ENCODE measurements at regions not wholly inside any gene's neighbourhood (a gene's known extent, or its start where the extent isn't known, plus 50 kb on each side); places are given as distances from the start of the nearest gene placed in this dataset.

DNA sequence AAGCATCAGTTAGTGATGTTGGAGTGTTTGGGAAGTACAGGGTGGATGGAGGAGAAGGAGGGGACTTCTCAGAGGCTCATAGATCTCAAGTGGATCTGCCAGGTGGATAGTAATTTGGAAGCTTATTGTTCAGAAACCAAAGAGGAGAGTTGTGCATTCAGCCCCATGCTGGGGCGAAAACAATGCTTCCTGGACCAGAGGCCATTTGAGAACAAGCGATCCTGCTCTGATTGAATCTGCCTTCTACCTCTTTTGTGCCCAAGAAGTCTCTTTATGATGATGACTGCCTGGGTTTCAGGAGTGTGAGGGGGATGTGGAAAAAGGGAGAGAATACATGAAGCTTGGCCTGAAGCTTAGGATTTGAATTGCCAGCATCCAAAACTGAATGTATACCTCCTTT lies 110.8 kb upstream of the SRRM4 start:
- no peak overlapping the region for H3K9ac ChIP-seq (ENCODE audit: insufficient read depth, low read length)
- H3K4me1 ChIP-seq (ENCODE audit: control insufficient read depth, extremely low read depth, insufficient read depth, low read length): no peaks in the 10 kb centered on the region
- H3K27me3 ChIP-seq (ENCODE audit: control insufficient read depth, insufficient read depth, low read length): no peaks in the 10 kb centered on the region
- TF ChIP-seq, protein P1, sequence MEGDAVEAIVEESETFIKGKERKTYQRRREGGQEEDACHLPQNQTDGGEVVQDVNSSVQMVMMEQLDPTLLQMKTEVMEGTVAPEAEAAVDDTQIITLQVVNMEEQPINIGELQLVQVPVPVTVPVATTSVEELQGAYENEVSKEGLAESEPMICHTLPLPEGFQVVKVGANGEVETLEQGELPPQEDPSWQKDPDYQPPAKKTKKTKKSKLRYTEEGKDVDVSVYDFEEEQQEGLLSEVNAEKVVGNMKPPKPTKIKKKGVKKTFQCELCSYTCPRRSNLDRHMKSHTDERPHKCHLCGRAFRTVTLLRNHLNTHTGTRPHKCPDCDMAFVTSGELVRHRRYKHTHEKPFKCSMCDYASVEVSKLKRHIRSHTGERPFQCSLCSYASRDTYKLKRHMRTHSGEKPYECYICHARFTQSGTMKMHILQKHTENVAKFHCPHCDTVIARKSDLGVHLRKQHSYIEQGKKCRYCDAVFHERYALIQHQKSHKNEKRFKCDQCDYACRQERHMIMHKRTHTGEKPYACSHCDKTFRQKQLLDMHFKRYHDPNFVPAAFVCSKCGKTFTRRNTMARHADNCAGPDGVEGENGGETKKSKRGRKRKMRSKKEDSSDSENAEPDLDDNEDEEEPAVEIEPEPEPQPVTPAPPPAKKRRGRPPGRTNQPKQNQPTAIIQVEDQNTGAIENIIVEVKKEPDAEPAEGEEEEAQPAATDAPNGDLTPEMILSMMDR (conservative IDR thresholded peaks at IDR 0.05 in 1 of 2, IDR thresholded peaks at IDR 0.05 in 1 of 2; ENCODE audit: low read depth in 1 of 2, low read length in 2 of 2): no peak
- no peak for TF ChIP-seq EZH2 (IDR thresholded peaks at IDR 0.05; ENCODE audit: low read length, missing control alignments)
- no peak overlapping the region for H3K4me3 ChIP-seq (replicated peaks in 1 of 4; ENCODE audit: control extremely low read depth in 1 of 4, insufficient read depth in 1 of 4, low read depth in 3 of 4, low read length in 4 of 4)
- no peaks in the 10 kb centered on the region for H3K36me3 ChIP-seq (ENCODE audit: control insufficient read depth, insufficient read depth, low read length)
- no peaks in the 10 kb centered on the region for H4K20me1 ChIP-seq (ENCODE audit: control insufficient read depth, extremely low read depth, insufficient read depth, low read length)
- no peaks in the 10 kb centered on the region for H3K9me3 ChIP-seq (ENCODE audit: control insufficient read depth, insufficient read depth, low read depth, low read length)
- H3K27ac ChIP-seq (ENCODE audit: insufficient read depth, low read length): no peak overlapping the region
- no peak for DNase-seq (ENCODE audit: low read depth in 2 of 2)
- no peak overlapping the region for H2AFZ ChIP-seq (ENCODE audit: low read length)
- H3K4me2 ChIP-seq (ENCODE audit: extremely low read depth, insufficient read depth, low read length): no peak overlapping the region
- H3K79me2 ChIP-seq (ENCODE audit: control insufficient read depth, insufficient read depth, low read length): no peaks in the 10 kb centered on the region

DNA sequence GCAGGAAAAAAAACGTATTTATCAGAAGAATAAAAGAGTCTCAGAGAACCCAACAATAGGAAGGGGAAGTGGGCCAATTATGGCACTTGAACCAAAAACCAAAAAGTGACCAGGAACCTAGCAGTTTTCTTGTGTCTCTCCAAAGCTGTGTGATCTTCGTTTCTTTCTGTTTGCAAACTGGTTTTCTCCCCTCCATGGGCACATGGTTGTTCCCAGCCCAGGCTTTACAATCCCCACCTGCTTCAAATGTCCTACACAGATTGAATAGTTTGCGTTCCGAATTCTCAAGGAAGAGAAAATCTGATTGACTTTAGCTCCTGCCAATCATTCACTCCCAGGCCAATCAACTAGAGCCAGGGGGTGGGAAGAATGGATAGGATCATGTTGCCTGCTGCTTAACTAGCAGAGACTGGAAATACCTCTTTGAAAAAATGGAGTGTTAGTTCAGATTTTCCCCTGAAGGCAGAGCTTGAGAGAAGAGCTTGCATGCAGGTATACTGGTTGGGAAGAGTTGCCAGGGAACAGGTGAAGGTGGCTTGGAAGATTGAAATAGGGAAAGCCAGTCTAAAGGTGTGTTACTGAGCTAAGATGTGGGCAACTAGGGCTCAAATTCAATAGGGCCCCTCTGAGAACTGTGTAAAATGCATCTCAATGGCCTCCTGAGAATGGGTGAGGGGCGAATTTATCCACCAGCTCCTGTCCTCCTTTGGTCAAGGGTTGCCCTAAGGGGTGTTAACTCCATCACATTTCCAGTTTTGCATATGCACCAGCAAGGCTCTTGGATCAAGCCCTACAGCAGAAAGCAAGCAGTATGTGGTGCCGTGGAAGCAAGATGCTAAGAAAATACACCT lies 106.4 kb upstream of the SRRM4 start:
- Histone ChIP-seq H3K4me3 (replicated peaks in 1 of 4; ENCODE audit: control extremely low read depth in 1 of 4, insufficient read depth in 1 of 4, low read depth in 3 of 4, low read length in 4 of 4) (no peak overlapping the region), H3K9ac (ENCODE audit: insufficient read depth, low read length) (no peak overlapping the region), H3K27ac (ENCODE audit: insufficient read depth, low read length) (no peak overlapping the region), H2AFZ (ENCODE audit: low read length) (no peak overlapping the region), H4K20me1 (ENCODE audit: control insufficient read depth, extremely low read depth, insufficient read depth, low read length) (no peaks in the 10 kb centered on the region), H3K27me3 (ENCODE audit: control insufficient read depth, insufficient read depth, low read length) (no peaks in the 10 kb centered on the region), H3K36me3 (ENCODE audit: control insufficient read depth, insufficient read depth, low read length) (no peaks in the 10 kb centered on the region), H3K4me1 (ENCODE audit: control insufficient read depth, extremely low read depth, insufficient read depth, low read length) (no peaks in the 10 kb centered on the region), H3K79me2 (ENCODE audit: control insufficient read depth, insufficient read depth, low read length) (no peaks in the 10 kb centered on the region), H3K4me2 (ENCODE audit: extremely low read depth, insufficient read depth, low read length) (no peak overlapping the region), H3K9me3 (ENCODE audit: control insufficient read depth, insufficient read depth, low read depth, low read length) (no peaks in the 10 kb centered on the region)
- TF ChIP-seq, protein P1 (conservative IDR thresholded peaks at IDR 0.05 in 1 of 2, IDR thresholded peaks at IDR 0.05 in 1 of 2; ENCODE audit: low read depth in 1 of 2, low read length in 2 of 2): no peak
- TF ChIP-seq EZH2 (IDR thresholded peaks at IDR 0.05; ENCODE audit: low read length, missing control alignments): no peak
- DNase-seq (ENCODE audit: low read depth in 2 of 2): no peak

DNA sequence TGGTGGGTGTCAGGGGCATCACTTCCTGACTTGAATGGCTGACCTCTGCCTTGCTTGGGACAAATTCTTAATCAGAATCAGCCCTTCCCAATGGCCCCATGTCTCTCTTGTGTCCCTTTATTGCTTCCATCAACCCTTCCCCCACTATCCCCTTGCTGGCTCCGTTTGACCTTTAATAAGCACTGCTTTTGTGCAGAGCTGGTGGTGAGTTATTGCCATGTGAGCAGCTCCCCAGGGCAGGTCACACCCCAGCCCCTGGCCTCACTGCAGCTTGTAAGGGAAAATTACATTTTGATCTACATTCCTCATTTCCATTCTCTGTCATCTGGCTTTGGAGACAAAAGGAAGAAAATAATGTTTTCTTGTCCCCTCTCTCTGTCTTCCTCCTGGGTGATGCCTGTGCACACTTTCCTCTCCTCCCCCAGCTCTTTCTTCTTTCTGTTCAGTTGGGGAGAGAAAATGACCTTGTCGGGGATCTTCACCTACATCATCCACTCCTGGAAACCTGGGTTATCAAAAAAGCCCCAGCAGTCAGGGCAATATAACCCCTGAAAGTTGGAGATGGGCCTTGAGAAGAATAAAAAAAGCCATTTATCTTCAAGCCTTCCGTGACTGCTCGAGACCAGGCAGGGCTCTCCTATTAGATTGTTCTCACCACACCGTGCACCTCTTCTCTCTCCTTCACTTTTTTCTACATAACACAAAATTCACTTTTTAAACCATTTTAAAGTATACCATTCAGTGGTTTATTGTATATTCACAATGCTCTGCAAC lies 100.4 kb upstream of the SRRM4 start:
- no peak overlapping the region for H3K4me2 ChIP-seq (ENCODE audit: extremely low read depth, insufficient read depth, low read length)
- no peak overlapping the region for H3K4me3 ChIP-seq (replicated peaks in 1 of 4; ENCODE audit: control extremely low read depth in 1 of 4, insufficient read depth in 1 of 4, low read depth in 3 of 4, low read length in 4 of 4)
- no peaks in the 10 kb centered on the region for H3K36me3 ChIP-seq (ENCODE audit: control insufficient read depth, insufficient read depth, low read length)
- TF ChIP-seq EZH2 (IDR thresholded peaks at IDR 0.05; ENCODE audit: low read length, missing control alignments): no peak
- TF ChIP-seq, protein P1 (conservative IDR thresholded peaks at IDR 0.05 in 1 of 2, IDR thresholded peaks at IDR 0.05 in 1 of 2; ENCODE audit: low read depth in 1 of 2, low read length in 2 of 2): no peak
- no peak overlapping the region for H3K9ac ChIP-seq (ENCODE audit: insufficient read depth, low read length)
- no peak for DNase-seq (ENCODE audit: low read depth in 2 of 2)
- H3K27ac ChIP-seq (ENCODE audit: insufficient read depth, low read length): no peak overlapping the region
- H3K4me1 ChIP-seq (ENCODE audit: control insufficient read depth, extremely low read depth, insufficient read depth, low read length): no peaks in the 10 kb centered on the region
- no peaks in the 10 kb centered on the region for H4K20me1 ChIP-seq (ENCODE audit: control insufficient read depth, extremely low read depth, insufficient read depth, low read length)
- H3K79me2 ChIP-seq (ENCODE audit: control insufficient read depth, insufficient read depth, low read length): no peaks in the 10 kb centered on the region
- H2AFZ ChIP-seq (ENCODE audit: low read length): no peak overlapping the region
- H3K27me3 ChIP-seq (ENCODE audit: control insufficient read depth, insufficient read depth, low read length): no peaks in the 10 kb centered on the region
- no peaks in the 10 kb centered on the region for H3K9me3 ChIP-seq (ENCODE audit: control insufficient read depth, insufficient read depth, low read depth, low read length)
